H9 (cell line): ENCODE measurements at regions not wholly inside any gene's neighbourhood (a gene's known extent, or its start where the extent isn't known, plus 50 kb on each side); places are given as distances from the start of the nearest gene placed in this dataset.

Experiments used
- DNase-seq: peaks from one replicate; pipeline ENCODE4 v3.0.0-alpha.2; 2017
- H2AFZ ChIP-seq: one replicate; pipeline ENCODE4 v1.6.1; 2013; ENCODE audit warnings: mild to moderate bottlenecking, low read length, control low read depth, moderate library complexity
- H2AK5ac ChIP-seq: 2 replicates; pipeline ENCODE4 v1.6.1; 2013; ENCODE audit warnings: low read length, control low read depth, mixed read lengths; ENCODE audit not compliant: insufficient read length
- H2BK120ac ChIP-seq: one replicate; pipeline ENCODE4 v1.6.1; 2013; ENCODE audit warnings: low read depth, mild to moderate bottlenecking, low read length, control low read depth, inconsistent platforms; ENCODE audit not compliant: poor library complexity, severe bottlenecking
- H2BK12ac ChIP-seq: 2 replicates; pipeline ENCODE4 v1.6.1; 2013; ENCODE audit warnings: low read length, control low read depth, mixed read lengths, low read depth; ENCODE audit not compliant: insufficient read length
- H2BK15ac ChIP-seq: 2 replicates; pipeline ENCODE4 v1.6.1; 2013; ENCODE audit warnings: low read depth, low read length, control low read depth
- H2BK20ac ChIP-seq: one replicate; pipeline ENCODE4 v1.6.1; 2013; ENCODE audit warnings: low read depth, mild to moderate bottlenecking, low read length, control low read depth, inconsistent platforms; ENCODE audit not compliant: poor library complexity, severe bottlenecking
- H2BK5ac ChIP-seq: 2 replicates; pipeline ENCODE4 v1.6.1; 2013; ENCODE audit warnings: low read length, control low read depth, mixed read lengths; ENCODE audit not compliant: insufficient read length
- H3K14ac ChIP-seq: 2 replicates; pipeline ENCODE4 v1.6.1; 2013; ENCODE audit warnings: low read length, control low read depth; ENCODE audit not compliant: insufficient read depth
- H3K18ac ChIP-seq: 2 replicates; pipeline ENCODE4 v1.6.1; 2013; ENCODE audit warnings: low read depth, mild to moderate bottlenecking, mixed read lengths, low read length, control low read depth; ENCODE audit not compliant: insufficient read length
- H3K23ac ChIP-seq: 2 replicates; pipeline ENCODE4 v1.6.1; 2013; ENCODE audit warnings: low read length, control low read depth, mixed read lengths, low read depth; ENCODE audit not compliant: insufficient read length
- H3K23me2 ChIP-seq: 2 replicates; pipeline ENCODE4 v1.6.1; 2013; ENCODE audit warnings: low read depth, mild to moderate bottlenecking, mixed read lengths, low read length, control low read depth; ENCODE audit not compliant: insufficient read length, poor library complexity, severe bottlenecking
- H3K27ac ChIP-seq: 2 replicates; pipeline ENCODE4 v1.5.1; 2013; ENCODE audit warnings: low read length, control low read depth, mixed read lengths, low read depth; ENCODE audit not compliant: insufficient read length
- H3K27me3 ChIP-seq: 2 replicates; pipeline ENCODE4 v1.6.1; 2013; ENCODE audit warnings: low read length, control low read depth, inconsistent platforms; ENCODE audit not compliant: insufficient read depth
- H3K4ac ChIP-seq: 2 replicates; pipeline ENCODE4 v1.6.1; 2013; ENCODE audit warnings: low read depth, mild to moderate bottlenecking, control low read depth, inconsistent platforms, low read length, moderate library complexity
- H3K4me1 ChIP-seq: 2 replicates; pipeline ENCODE4 v1.6.1; 2013; ENCODE audit warnings: low read length, control low read depth, inconsistent platforms; ENCODE audit not compliant: insufficient read depth
- H3K4me2 ChIP-seq: 2 replicates; pipeline ENCODE4 v1.6.1; 2013; ENCODE audit warnings: low read length, control low read depth, mixed read lengths; ENCODE audit not compliant: insufficient read length, insufficient read depth
- H3K56ac ChIP-seq: 2 replicates; pipeline ENCODE4 v1.6.1; 2013; ENCODE audit warnings: low read depth, mild to moderate bottlenecking, mixed read lengths, low read length, control low read depth; ENCODE audit not compliant: insufficient read length
- H3K79me1 ChIP-seq: 2 replicates; pipeline ENCODE4 v1.6.1; 2013; ENCODE audit warnings: low read depth, mild to moderate bottlenecking, moderate library complexity, low read length, control low read depth, inconsistent platforms; ENCODE audit not compliant: insufficient read depth, poor library complexity, severe bottlenecking
- H3K79me2 ChIP-seq: 2 replicates; pipeline ENCODE4 v1.6.1; 2013; ENCODE audit warnings: low read length, control low read depth, inconsistent platforms; ENCODE audit not compliant: insufficient read depth
- H3K9ac ChIP-seq: 2 replicates; pipeline ENCODE4 v1.6.1; 2013; ENCODE audit warnings: low read length, control low read depth, mixed read lengths; ENCODE audit not compliant: insufficient read length; ENCODE audit errors: extremely low read depth
- H3K9me3 ChIP-seq: one replicate; pipeline ENCODE4 v1.6.1; 2013; ENCODE audit warnings: low read depth, low read length, inconsistent platforms; ENCODE audit not compliant: control insufficient read depth
- H3T11ph ChIP-seq: one replicate; pipeline ENCODE4 v1.6.1; 2013; ENCODE audit warnings: mild to moderate bottlenecking, low read length, control low read depth, inconsistent platforms
- H4K20me1 ChIP-seq: one replicate; pipeline ENCODE4 v1.6.1; 2013; ENCODE audit not compliant: control insufficient read depth, insufficient read length, insufficient read depth
- H4K5ac ChIP-seq: 2 replicates; pipeline ENCODE4 v1.6.1; 2013; ENCODE audit warnings: low read depth, mild to moderate bottlenecking, mixed read lengths, low read length, control low read depth; ENCODE audit not compliant: insufficient read length
- H4K8ac ChIP-seq: replicated peaks from 2 replicates; pipeline ENCODE4 v1.6.1; 2013; ENCODE audit warnings: low read length, control low read depth, mixed read lengths, low read depth; ENCODE audit not compliant: insufficient read length
- H4K91ac ChIP-seq: 2 replicates; pipeline ENCODE4 v1.6.1; 2013; ENCODE audit warnings: low read depth, mild to moderate bottlenecking, moderate library complexity, mixed read lengths, low read length, control low read depth; ENCODE audit not compliant: insufficient read length
- H3K27ac Mint-ChIP-seq, 3 experiments: 2 replicates in 2 of 3; 3 replicates in 1 of 3; pipeline ENCODE4 v1.8.0; 2020 to 2021; ENCODE audit warnings: mixed read lengths in 3 of 3, mild to moderate bottlenecking in 1 of 3, moderate library complexity in 1 of 3
- H3K27me3 Mint-ChIP-seq: 2 replicates; pipeline ENCODE4 v1.8.0; 2021; ENCODE audit warnings: low read depth, mild to moderate bottlenecking, moderate library complexity, mixed read lengths
- H3K36me3 Mint-ChIP-seq, 3 experiments: 2 replicates in 2 of 3; 3 replicates in 1 of 3; pipeline ENCODE4 v1.8.0; 2020 to 2021; ENCODE audit warnings: low read depth in 3 of 3, mixed read lengths in 3 of 3; ENCODE audit not compliant: insufficient read depth in 1 of 3
- H3K4me1 Mint-ChIP-seq, 2 experiments: 2 replicates each; pipeline ENCODE4 v1.8.0; 2020; ENCODE audit warnings: mixed read lengths in 2 of 2
- H3K4me3 Mint-ChIP-seq, 2 experiments: 2 replicates in 1 of 2; 3 replicates in 1 of 2; pipeline ENCODE4 v1.8.0; 2020 to 2021; ENCODE audit warnings: mild to moderate bottlenecking in 2 of 2, mixed read lengths in 2 of 2, moderate library complexity in 1 of 2
- H3K9me3 Mint-ChIP-seq, 2 experiments: 2 replicates in 1 of 2; 3 replicates in 1 of 2; pipeline ENCODE4 v1.8.0; 2020; ENCODE audit warnings: mild to moderate bottlenecking in 2 of 2, mixed read lengths in 2 of 2, moderate library complexity in 1 of 2
- CTCF ChIP-seq: fragments of 200-600 bp; sonication (generic); conservative IDR thresholded peaks from 3 replicates; pipeline ENCODE4 v1.8.0; 2021; ENCODE audit warnings: antibody characterized with exemption, mild to moderate bottlenecking
- WGBS: extraction: QIAGEN DNeasy Blood & Tissue Kit; methylation state at CpG from one replicate; pipeline ENCODE4 v1.1.7; 2013; ENCODE audit warnings: missing lambda C conversion rate, low lambda C conversion rate, mixed read lengths; ENCODE audit not compliant: insufficient read length; ENCODE audit errors: extremely low coverage; 5-methylcytosine and 5-hydroxymethylcytosine counted together

- DNase-seq: no peak
- no CpG with 5 or more reads among the region's 5 CpGs for WGBS
- H3K27ac ChIP-seq: no peak overlapping the region
- no peak overlapping the region for H4K91ac ChIP-seq
- no peak overlapping the region for H3K56ac ChIP-seq
- no peak overlapping the region for H3K14ac ChIP-seq
- H2BK5ac ChIP-seq: no peak overlapping the region
- H2BK120ac ChIP-seq: no peak overlapping the region
- H3K4me3 Mint-ChIP-seq: no peak overlapping the region
- no peak overlapping the region for H3K18ac ChIP-seq
- H2AK5ac ChIP-seq: no peak overlapping the region
- no peaks in the 10 kb centered on the region; the same call in 1 of the 2 replicates for H3K27me3 ChIP-seq
- H3K79me2 ChIP-seq: no peaks in the 10 kb centered on the region
- no peak overlapping the region for H3K4ac ChIP-seq
- no peak overlapping the region for H2BK15ac ChIP-seq
- H3K9ac ChIP-seq: no peak overlapping the region
- H2AFZ ChIP-seq: no peak overlapping the region
- no peaks in the 10 kb centered on the region for H3K9me3 ChIP-seq
- no peaks in the 10 kb centered on the region for H3K79me1 ChIP-seq
- H3K27ac Mint-ChIP-seq: no peak overlapping the region
- no peak overlapping the region for H4K5ac ChIP-seq
- H2BK20ac ChIP-seq: no peak overlapping the region
- H4K20me1 ChIP-seq: no peaks in the 10 kb centered on the region
- H3K23me2 ChIP-seq: no peaks in the 10 kb centered on the region
- no peaks in the 10 kb centered on the region; a peak in 2 of 7 replicates for H3K36me3 Mint-ChIP-seq
- H2BK12ac ChIP-seq: no peak overlapping the region
- no peaks in the 10 kb centered on the region for H3K4me1 ChIP-seq
- H3K23ac ChIP-seq: no peak overlapping the region
- H3K9me3 Mint-ChIP-seq: no peaks in the 10 kb centered on the region; a peak in 2 of 5 replicates
- no peak overlapping the region for H4K8ac ChIP-seq
- peaks cover 6 to 8% of the 10 kb centered on the region in 2 experiments for H3K4me1 Mint-ChIP-seq
- H3T11ph ChIP-seq: no peak overlapping the region
- TF ChIP-seq CTCF: no peak
- H3K4me2 ChIP-seq: no peak overlapping the region
- H3K27me3 Mint-ChIP-seq: peaks cover 3% of the 10 kb centered on the region; the same call in 1 of the 2 replicates
Observed at GRCh38 chr13:30097701-30098100, 209.7 kb downstream of the KATNAL1 start.
